ENCODE measurements at regions not wholly inside any gene's neighbourhood (a gene's known extent, or its start where the extent isn't known, plus 50 kb on each side); places are given as distances from the start of the nearest gene placed in this dataset.

DNA sequence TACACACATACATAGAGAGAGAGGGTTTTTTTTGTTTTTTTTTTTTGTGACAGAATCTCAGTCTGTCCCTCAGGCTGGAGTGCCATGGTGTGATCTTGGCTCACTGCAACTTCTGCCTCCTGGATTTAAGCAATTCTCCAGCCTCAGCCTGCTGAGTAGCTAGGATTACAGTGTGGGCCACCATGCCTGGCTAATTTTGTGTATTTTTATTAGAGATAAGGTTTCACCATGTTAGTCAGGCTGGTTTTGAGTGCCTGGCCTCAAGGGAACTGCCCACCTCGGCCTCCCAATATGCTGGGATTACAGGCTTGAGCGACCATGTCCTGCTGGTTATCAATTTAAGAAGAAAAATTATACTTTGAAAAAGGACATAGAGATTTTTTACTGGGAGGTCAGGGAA, 710.6 kb downstream of the SLC6A15 start:
- no peak for TF ChIP-seq CTCF (conservative IDR thresholded peaks at IDR 0.05)

GRCh38 chr12:84198294-84198946, 714.2 kb downstream of the SLC6A15 start:
- no peak overlapping the region for H3K27ac ChIP-seq

More for the DNA sequence above, 710.6 kb downstream of the SLC6A15 start:
- no peak overlapping the region for H3K27ac ChIP-seq

GRCh38 chr12:84191779-84192178, 720.8 kb downstream of the SLC6A15 start:
- no peak overlapping the region for H3K27ac ChIP-seq
- no peak for TF ChIP-seq CTCF (conservative IDR thresholded peaks at IDR 0.05)

More at GRCh38 chr12:84198294-84198946, 714.2 kb downstream of the SLC6A15 start:
- no peak for TF ChIP-seq CTCF (conservative IDR thresholded peaks at IDR 0.05)

GRCh38 chr12:84186433-84186832, 726.2 kb downstream of the SLC6A15 start:
- no peak overlapping the region for H3K27ac ChIP-seq
- TF ChIP-seq CTCF (conservative IDR thresholded peaks at IDR 0.05) = no peak

DNA sequence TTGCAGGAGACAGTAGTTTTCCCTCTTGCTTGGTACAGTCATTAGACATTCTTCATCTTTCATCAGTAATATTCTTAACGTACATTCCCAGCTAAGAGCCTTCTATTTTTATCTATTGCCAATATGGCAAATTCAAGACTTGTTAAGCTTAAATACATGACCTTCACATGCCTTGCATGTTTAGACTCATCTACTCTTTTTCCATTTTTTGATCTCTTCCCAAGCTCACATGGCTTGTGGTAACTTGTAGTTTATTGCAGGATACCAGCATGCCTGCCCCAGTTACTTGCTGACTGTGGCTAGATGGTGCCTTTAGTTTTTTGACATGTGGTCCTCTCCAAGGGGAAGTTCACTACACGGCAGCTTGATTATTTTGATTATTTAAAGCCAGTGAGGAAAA, 729.0 kb downstream of the SLC6A15 start:
- TF ChIP-seq CTCF (conservative IDR thresholded peaks at IDR 0.05) = no peak
- H3K27ac ChIP-seq = no peak overlapping the region

DNA sequence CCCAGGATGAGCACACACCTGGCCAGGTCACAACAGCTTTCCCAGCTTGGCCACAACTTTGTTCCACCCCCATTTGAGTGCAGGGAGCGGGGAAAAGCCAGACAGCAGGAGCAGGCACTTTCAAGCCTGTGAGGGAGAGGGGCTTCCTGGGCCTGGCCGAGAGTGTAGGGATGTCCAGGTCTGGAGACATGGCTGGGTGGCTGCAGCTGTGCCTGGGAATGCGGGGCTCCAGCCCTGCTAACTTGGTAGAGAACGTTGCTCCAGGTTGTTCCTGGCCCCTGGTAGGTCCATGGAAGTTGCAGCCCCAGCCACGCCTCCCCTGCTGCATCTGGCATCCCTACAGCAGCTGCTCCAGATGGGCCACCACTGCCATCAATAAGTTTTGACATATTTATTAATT, 738.5 kb downstream of the SLC6A15 start:
- TF ChIP-seq CTCF (conservative IDR thresholded peaks at IDR 0.05) = no peak

DNA sequence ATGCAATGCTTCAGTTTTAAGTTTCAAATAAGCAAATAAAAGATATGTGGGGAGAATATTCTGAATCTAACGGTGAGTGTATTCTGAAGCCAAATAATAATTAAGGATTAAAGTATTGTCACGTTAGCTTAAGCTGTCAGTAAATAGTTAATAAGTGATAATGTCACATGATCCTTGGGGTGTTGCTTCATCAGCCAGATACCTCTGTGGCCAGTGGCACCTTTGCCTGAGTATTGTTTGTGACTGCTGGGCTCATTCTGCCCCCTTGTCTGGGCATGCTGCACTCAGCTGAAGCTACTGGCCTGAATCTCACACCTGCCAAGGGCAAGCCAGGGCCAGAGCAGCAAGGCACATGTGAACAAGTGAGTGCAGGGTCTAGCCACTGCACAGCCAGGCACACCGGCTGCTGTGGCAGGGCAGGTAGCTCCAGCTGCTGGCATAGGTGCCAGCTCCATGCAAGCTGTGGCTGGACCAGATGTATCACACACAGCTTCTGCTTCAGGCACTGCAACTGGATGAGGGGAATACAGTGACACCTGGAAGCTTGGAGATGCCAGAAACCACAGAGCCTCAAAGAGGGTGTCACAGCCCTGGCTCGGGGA, 739.7 kb downstream of the SLC6A15 start:
- no peak for TF ChIP-seq CTCF (conservative IDR thresholded peaks at IDR 0.05)
- H3K27ac ChIP-seq = no peak overlapping the region

More for the DNA sequence above, 738.5 kb downstream of the SLC6A15 start:
- H3K27ac ChIP-seq = no peak overlapping the region

Measured in VCaP (cell line).